ENCODE measurements at regions not wholly inside any gene's neighbourhood (a gene's known extent, or its start where the extent isn't known, plus 50 kb on each side); places are given as distances from the start of the nearest gene placed in this dataset.

- DNase-seq: no peak
Observed at GRCh38 chr18:28571929-28572328, 395.0 kb upstream of the CDH2 start.

DNA sequence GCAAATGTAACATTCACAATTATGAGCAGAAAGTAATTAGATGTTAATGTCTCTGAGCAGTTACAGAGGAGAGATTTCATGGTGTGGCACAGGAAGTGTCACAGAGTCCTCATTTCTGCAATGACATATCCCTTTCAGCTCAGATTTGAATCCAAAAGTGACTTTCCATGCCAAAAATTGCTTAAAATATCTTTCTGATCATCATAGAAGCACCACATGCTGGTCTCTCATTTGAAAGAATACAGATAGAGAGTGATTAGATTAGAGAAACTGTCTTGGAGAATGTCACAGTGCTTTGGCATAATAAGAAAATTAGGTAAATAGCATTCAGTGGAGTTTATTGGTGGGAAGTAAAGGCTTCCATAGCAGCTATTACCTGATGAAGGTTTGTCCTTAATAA lies 383.4 kb upstream of the CDH2 start:
- DNase-seq: no peak

DNA sequence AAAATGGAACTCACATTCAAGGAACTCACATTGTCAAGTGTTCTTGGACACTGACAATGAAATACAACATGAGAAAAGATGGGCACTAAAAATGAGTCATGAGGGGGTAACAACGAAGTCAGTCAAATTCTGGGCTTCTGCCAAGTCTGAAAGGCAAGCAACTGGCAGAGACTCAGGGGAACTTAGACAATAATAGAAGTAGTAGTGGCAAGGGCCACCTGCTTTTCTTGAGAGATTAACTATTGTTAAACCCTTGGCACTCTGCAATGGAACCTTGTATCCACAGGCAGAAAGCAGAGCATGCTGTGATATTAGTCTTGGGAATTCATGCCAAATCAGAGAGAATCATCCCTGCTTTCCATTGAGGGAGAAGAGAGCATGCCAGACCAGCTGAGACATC lies 382.6 kb upstream of the CDH2 start:
- no peak for DNase-seq

DNA sequence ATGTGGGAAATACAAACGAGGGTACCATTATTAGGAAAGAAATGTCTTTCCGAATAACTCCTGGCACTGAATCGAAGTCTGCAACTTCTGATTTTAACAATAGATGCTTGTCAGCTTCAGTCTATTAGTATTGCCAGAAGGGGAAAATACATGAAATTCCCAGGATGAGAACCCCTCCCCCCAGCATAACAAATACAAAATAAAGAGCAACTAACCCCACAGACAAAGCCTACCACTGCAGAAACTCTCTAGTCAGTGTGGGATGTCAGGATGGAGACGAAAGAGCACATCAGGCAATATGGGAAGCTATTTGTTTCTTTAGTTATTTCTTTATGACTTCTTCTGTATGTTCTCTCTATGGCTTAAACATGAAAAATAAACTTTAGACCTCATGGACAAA lies 365.0 kb upstream of the CDH2 start:
- DNase-seq: no peak

GRCh38 chr18:28541276-28541930 lies 364.5 kb upstream of the CDH2 start:
- peak in 6 of 14 donors; percentile 1 to 18 (median 6) for DNase-seq

- DNase-seq: no peak
Observed at GRCh38 chr18:28529644-28530043, 352.7 kb upstream of the CDH2 start.

GRCh38 chr18:28526196-28526595 lies 349.3 kb upstream of the CDH2 start:
- DNase-seq: no peak

GRCh38 chr18:28523758-28524475 lies 347.0 kb upstream of the CDH2 start:
- no peak for DNase-seq

- no peak for DNase-seq
Observed at GRCh38 chr18:28522236-28522635, 345.3 kb upstream of the CDH2 start.

GRCh38 chr18:28519997-28520396 lies 343.1 kb upstream of the CDH2 start:
- no peak for DNase-seq

DNA sequence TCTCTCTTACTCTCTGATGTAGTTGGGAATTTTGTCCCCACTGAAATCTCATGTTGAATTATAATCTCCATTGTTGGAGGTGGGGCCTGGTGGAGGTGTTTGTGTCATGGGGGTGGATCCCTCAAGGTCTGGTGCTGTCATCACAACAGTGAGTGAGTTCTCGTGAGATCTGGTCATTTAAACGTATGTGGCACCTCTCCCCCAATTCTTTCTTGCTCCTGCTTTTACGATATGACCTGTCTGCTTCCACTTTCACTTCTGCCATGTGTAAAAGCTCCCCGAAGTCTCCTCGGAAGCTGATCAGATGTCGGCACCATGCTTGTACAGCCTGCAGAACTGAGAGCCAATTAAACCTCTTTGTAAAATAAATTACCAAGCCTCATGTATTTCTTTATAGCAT lies 337.8 kb upstream of the CDH2 start:
- DNase-seq: no peak

DNA sequence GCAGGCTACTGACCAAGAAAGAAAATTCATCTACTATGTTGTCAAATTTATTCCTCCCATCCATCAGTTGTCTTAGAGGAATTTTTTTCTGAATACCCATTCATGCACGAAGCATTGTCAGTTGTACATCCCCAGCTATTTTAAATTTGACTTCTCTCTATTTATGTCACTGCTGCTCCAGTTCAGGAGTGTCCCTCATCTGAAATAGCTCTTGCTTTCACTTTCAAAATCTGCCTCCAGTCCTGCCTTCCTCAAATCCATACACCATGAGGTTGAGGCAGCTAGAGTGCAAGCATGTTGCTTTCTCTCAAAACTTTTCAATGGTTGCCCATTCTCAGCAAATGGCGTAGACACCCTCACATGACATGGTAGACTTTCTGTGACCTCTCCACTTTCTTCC lies 335.4 kb upstream of the CDH2 start:
- no peak for DNase-seq

- DNase-seq: no peak
Observed at GRCh38 chr18:28511413-28511821, 334.5 kb upstream of the CDH2 start.

DNA sequence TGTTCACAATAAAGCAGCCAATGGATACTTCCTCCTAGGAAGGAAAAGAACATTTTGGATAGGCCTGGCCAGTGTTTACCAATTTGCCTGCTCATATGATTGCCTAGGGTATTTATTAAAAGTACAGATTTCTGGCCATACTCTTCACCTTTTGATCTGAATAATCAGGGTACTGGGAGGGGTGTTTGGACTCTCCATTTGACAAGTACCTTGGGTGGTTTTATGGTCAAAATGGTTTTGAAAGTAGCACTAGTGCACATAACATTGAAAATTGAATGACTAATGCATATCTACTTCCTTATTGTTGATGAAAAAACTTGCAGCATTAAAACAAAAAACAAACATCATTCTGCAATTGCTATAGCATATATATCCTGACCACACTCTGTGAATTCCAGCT lies 333.3 kb upstream of the CDH2 start:
- no peak for DNase-seq

DNA sequence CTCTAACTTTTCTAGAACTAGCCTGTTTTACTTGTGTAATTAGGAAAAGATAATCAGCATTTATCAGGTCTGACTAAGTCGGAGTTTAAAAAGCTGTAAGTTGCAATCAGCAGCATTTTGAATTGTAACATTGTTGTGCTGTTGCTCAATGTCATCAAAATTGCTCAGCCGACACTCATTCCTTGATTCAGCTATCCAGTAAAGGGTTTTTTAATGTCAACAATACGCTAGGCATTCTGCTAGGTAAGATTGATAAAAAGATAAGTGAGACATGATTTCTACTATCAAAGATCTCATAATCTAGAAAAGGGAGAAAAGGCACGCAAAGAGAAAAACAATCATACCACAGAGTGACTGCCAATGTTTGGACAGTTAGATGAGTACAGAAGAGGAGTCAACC lies 327.1 kb upstream of the CDH2 start:
- no peak for DNase-seq

GRCh38 chr18:28494151-28494550 lies 317.2 kb upstream of the CDH2 start:
- no peak for DNase-seq

- DNase-seq: no peak
Observed at GRCh38 chr18:28485918-28486317, 309.0 kb upstream of the CDH2 start.

DNA sequence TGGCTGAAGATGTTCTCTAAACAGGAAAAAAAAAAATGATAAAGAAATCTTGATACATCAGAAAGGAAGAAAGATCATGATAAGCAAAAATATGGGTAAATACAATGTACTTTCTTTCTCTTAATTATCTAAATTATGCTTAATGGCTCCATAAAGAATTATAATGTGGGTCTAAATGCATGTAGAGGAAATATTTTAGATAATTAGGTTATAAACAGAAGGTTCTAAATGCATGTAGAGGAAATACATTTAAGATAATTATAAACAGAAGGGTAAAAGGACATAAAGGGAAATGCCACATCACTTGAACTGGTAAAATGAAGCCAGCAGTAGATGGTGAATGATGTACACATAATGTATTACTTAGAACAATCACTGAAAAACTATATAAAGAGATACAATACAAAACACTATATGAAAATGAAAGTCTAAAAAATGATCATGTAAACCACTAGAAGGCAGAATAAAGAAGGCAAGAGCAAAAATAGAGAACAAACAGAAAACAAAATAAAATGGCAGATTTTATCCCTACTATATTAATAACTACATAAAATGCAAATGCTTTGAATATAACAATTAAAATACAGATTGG lies 308.4 kb upstream of the CDH2 start:
- no peak for DNase-seq

DNA sequence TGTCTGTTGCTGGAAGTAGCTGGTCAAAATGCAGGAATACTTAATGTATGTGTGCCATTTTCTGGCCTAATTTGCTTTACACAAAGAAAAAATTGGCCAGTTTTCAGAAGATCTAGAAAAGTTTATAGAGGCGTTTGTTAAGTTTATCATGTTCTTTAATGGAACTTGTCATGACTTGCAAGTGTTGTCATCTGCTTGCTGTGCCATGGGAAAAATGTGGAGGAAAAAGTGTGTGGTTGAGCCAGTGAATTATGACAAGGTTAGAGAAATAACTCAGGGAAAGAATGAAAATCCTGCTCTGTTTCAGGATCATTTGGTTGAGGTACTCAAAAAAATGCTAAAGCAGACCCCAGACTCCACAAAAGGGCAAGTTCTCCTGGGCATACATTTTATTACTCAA lies 301.6 kb upstream of the CDH2 start:
- no peak for DNase-seq

DNA sequence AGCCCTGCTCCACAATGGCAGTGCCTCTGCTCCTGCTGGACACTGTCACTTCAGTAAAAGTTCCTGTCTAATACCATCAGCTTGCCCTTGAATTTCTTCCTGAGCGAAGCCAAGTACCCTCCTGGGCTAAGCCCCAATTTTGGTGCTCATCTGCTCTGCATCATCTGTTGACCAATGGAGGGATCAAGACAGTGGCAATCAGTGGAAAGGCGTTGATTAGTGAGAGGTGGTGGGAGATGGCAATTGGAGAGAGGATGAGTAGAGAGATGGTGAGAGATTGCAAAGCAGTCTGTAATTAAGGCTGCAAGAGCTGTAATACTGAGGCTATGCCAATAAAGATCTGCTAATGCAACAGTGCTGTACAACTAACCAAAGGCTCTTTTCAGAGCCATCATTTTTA lies 299.4 kb upstream of the CDH2 start:
- no peak for DNase-seq

- no peak for DNase-seq
Observed at GRCh38 chr18:28469946-28470345, 293.0 kb upstream of the CDH2 start.

DNA sequence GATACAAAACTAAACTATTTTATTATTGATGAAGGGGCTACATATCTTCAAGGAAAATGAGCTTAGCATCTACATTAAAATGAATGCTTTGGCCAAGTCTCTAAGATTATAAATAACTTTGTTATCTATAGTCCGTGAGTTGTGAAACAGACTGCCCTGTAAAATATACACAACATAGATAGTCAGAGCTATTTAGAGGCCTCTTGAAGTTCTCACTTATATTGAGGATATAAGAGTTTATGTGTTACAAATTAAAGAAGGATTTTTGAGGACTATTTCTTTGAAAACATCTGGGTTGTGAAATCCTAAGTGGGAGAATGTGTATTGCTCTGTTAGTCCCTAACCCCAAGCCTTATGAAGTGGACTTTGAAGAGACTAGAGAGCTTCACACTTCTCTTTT lies 292.0 kb upstream of the CDH2 start:
- no peak for DNase-seq

DNA sequence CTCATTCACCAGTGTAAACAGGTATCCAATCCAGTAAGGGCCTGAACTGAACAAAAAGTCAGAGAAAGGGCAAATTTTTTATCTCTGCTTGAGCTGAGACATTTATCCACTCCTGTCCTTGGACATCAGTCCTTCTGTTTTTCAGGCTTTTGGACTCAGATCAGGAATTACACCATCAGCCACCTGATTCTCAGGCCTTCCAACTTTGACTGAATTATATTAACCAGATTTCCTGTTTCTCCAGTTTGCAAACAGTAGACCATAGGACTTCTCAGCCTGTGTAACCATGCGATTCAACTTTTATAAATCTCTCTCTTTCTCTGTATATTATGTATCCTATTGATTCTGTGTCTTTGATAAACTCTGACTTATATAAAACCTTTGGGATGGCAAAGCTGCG lies 289.3 kb upstream of the CDH2 start:
- DNase-seq: no peak

DNA sequence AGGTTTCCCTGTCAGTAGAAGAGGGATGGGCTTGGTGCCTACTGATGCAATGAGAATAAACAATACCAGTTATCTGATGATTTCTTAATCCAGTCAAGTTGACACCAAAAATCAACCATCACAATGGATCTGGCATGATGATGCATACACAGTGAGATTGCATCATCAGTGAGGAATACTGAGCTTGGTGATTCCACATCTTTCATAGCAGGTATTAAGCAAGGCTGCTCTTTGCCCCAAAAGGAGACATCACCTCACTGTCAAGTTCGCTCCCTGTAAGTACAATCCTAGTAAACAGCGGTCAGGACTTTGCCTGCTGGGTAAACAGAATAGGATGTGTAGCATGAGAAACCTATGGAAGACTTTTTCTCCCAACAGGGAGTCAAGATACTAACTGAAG lies 282.7 kb upstream of the CDH2 start:
- no peak for DNase-seq
